Hepatocyte (in vitro differentiated cells): ENCODE measurements at regions not wholly inside any gene's neighbourhood (a gene's known extent, or its start where the extent isn't known, plus 50 kb on each side); places are given as distances from the start of the nearest gene placed in this dataset.

Experiments used
- DNase-seq: peaks from one replicate; pipeline ENCODE4 v3.0.0-alpha.2; 2016; ENCODE audit warnings: low spot score
- H2AFZ ChIP-seq: fragments of 200-600 bp; sonication (generic); 2 replicates; pipeline ENCODE4 v1.6.0; 2016; ENCODE audit warnings: antibody characterized with exemption, mild to moderate bottlenecking
- H3K27ac ChIP-seq: fragments of 200-600 bp; sonication (generic); 2 replicates; pipeline ENCODE4 v1.5.1; 2016; ENCODE audit warnings: mild to moderate bottlenecking
- H3K27me3 ChIP-seq: fragments of 200-600 bp; sonication (generic); 2 replicates; pipeline ENCODE4 v1.6.1; 2016
- H3K36me3 ChIP-seq: fragments of 200-600 bp; sonication (generic); replicated peaks from 2 replicates; pipeline ENCODE4 v1.5.1; 2016; ENCODE audit warnings: low read depth; ENCODE audit not compliant: insufficient read depth
- H3K4me1 ChIP-seq: fragments of 200-600 bp; sonication (generic); 2 replicates; pipeline ENCODE4 v1.5.1; 2016; ENCODE audit warnings: mild to moderate bottlenecking, moderate library complexity; ENCODE audit not compliant: insufficient read depth
- H3K4me2 ChIP-seq: fragments of 200-600 bp; sonication (generic); 2 replicates; pipeline ENCODE4 v1.6.0; 2016
- H3K4me3 ChIP-seq: fragments of 200-600 bp; sonication (generic); 2 replicates; pipeline ENCODE4 v1.5.1; 2016; ENCODE audit warnings: mild to moderate bottlenecking
- H3K79me2 ChIP-seq: fragments of 200-600 bp; sonication (generic); 2 replicates; pipeline ENCODE4 v1.6.0; 2017; ENCODE audit warnings: mild to moderate bottlenecking
- H3K9me2 ChIP-seq: fragments of 200-600 bp; sonication (generic); replicated peaks from 2 replicates; pipeline ENCODE4 v1.6.0; 2017; ENCODE audit warnings: mild to moderate bottlenecking; ENCODE audit not compliant: insufficient read depth
- H3K9me3 ChIP-seq: fragments of 200-600 bp; sonication (generic); 2 replicates; pipeline ENCODE4 v1.5.1; 2016; ENCODE audit warnings: low read depth, mild to moderate bottlenecking
- H4K20me1 ChIP-seq: fragments of 200-600 bp; sonication (generic); 2 replicates; pipeline ENCODE4 v1.6.0; 2016; ENCODE audit warnings: mild to moderate bottlenecking; ENCODE audit not compliant: insufficient read depth, poor library complexity, severe bottlenecking
- EZH2 ChIP-seq: fragments of 200-600 bp; sonication (generic); IDR thresholded peaks from 2 replicates; pipeline ENCODE4 v1.6.1; 2016; ENCODE audit warnings: antibody characterized with exemption, mild to moderate bottlenecking, borderline replicate concordance
- EZH2phosphoT487 ChIP-seq: fragments of 200-600 bp; sonication (generic); IDR thresholded peaks from one replicate; pipeline ENCODE4 v1.6.1; 2018; ENCODE audit warnings: antibody characterized with exemption, mild to moderate bottlenecking, low read depth, moderate library complexity; ENCODE audit not compliant: unreplicated experiment, severe bottlenecking
- WGBS: methylation state at CpG from one replicate; pipeline ENCODE4 v1.1.6; 2016; ENCODE audit warnings: low lambda C conversion rate; ENCODE audit errors: missing lambda C conversion rate; 5-methylcytosine and 5-hydroxymethylcytosine counted together
- TF ChIP-seq, protein P1 (sequence below): fragments of 200-600 bp; sonication (generic); IDR thresholded peaks from 2 replicates; pipeline ENCODE4 v1.5.1; 2016; ENCODE audit warnings: antibody characterized with exemption, mild to moderate bottlenecking; ENCODE audit not compliant: poor library complexity

DNA sequence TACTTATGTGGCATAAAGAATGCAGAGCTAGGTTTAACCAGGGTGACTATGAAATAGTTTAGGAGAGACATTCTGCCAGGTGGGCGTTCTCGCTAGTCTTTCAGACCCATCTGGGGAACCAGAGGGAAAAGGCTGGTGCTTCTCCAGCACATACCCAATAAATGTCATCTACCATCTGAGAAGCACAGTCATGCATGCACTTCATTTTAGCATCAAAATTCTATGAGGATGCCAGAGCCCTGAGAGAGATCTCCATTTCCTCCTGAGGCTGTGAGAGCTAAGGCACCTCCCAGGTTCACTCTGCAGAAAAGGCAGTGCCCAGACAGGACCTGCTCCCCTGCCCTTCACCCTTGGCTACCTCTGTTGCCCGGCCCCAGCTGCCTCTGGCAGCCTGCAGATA lies 196.2 kb upstream of the PRNP start:
- no peaks in the 10 kb centered on the region for H3K36me3 ChIP-seq
- DNase-seq, result no peak
- no peak overlapping the region for H3K4me3 ChIP-seq
- no peak overlapping the region for H2AFZ ChIP-seq
- no peak overlapping the region for H3K4me2 ChIP-seq
- H3K9me3 ChIP-seq, result no peaks in the 10 kb centered on the region
- TF ChIP-seq, protein P1, sequence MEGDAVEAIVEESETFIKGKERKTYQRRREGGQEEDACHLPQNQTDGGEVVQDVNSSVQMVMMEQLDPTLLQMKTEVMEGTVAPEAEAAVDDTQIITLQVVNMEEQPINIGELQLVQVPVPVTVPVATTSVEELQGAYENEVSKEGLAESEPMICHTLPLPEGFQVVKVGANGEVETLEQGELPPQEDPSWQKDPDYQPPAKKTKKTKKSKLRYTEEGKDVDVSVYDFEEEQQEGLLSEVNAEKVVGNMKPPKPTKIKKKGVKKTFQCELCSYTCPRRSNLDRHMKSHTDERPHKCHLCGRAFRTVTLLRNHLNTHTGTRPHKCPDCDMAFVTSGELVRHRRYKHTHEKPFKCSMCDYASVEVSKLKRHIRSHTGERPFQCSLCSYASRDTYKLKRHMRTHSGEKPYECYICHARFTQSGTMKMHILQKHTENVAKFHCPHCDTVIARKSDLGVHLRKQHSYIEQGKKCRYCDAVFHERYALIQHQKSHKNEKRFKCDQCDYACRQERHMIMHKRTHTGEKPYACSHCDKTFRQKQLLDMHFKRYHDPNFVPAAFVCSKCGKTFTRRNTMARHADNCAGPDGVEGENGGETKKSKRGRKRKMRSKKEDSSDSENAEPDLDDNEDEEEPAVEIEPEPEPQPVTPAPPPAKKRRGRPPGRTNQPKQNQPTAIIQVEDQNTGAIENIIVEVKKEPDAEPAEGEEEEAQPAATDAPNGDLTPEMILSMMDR, result no peak
- TF ChIP-seq EZH2phosphoT487 (no peak), EZH2 (no peak)
- H3K27ac ChIP-seq, result no peak overlapping the region
- no peaks in the 10 kb centered on the region for H3K79me2 ChIP-seq
- WGBS, result 92% methylated on average over 3 of the region's 3 CpGs
- H3K4me1 ChIP-seq, result no peaks in the 10 kb centered on the region
- no peaks in the 10 kb centered on the region for H4K20me1 ChIP-seq
- no peaks in the 10 kb centered on the region for H3K27me3 ChIP-seq
- H3K9me2 ChIP-seq, result no peaks in the 10 kb centered on the region

DNA sequence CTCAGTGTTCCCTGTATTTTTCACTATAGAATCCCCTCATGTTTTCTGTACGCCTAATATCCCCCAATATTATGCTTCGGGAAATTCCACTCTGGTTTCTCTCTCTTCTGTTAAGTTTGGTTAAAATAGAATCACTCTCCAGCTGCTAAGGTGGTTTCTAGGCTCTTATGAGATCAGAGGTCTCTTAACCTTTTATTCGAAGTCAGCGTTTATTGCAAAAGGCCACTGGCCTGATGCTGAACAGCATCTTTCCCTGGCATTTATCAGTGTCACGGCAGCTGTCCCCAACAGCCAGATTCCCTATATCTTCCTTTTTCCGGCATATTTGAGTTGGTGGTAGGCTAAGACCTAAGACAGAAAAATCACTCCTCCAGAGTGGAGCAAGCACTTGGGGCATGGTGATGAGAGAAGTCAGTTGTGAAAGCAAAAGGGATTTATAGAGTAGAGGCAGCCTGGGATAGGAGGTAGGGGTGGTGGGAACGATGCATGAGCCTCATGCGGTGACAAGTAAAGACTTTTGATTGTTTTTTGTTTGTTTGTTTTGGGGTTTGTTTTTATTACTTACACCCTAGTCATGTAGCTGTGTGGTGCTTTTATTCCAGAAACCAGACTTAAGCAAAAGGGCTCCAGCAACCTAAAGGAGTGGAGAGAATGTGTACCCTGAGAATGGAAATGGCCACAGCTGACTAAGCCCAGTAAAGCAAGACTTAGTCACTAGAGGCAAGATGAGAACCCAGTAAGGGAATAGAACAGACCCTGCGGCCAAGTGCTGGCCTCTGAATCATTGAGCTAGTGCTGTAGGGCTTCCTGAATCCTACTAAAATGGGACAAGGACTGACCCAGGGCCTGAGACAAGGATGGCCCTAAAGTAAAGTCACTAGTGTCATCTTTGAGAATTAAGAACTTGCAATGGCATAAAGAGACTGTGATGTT lies 197.6 kb upstream of the PRNP start:
- Histone ChIP-seq H3K4me1 (no peaks in the 10 kb centered on the region), H3K36me3 (no peaks in the 10 kb centered on the region), H3K9me3 (no peaks in the 10 kb centered on the region), H3K27me3 (no peaks in the 10 kb centered on the region), H2AFZ (no peak overlapping the region), H3K79me2 (no peaks in the 10 kb centered on the region), H3K27ac (no peak overlapping the region), H3K4me3 (no peak overlapping the region), H4K20me1 (no peaks in the 10 kb centered on the region), H3K9me2 (no peaks in the 10 kb centered on the region), H3K4me2 (no peak overlapping the region)
- TF ChIP-seq EZH2phosphoT487 (no peak), EZH2 (no peak)
- TF ChIP-seq, protein P1, result no peak
- DNase-seq, result no peak
- WGBS, result 77% methylated on average over 9 of the region's 9 CpGs

DNA sequence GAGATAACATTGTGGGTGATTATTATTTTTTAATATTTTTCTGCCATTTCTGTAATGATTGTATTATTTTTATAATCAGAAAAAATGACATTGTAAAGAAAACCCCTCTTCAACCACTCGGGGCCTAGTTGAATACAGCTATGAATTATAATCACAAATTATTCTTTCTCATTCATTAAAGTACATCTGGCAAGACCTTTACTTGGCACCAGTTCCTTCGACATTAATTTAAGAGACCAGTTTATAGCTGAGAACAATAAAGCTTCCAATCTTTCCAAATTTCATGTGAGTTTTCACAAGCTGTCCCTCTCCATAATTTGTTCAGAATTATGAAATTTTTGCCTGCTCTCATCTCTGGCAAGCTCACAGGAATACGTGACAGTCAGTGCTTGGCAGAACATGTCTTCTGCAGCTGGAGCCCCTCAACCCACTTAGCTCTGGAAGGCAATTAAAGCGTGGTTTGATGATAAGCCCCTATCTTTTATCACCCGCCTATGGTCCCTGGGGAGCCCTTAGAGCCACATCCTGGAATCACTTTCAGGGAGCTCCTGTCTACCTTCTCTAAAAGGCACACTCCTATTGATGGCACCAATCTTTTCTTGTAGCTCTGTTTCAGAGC lies 201.8 kb upstream of the PRNP start:
- WGBS, result 74% methylated on average over 5 of the region's 5 CpGs
- TF ChIP-seq EZH2 (no peak), EZH2phosphoT487 (no peak)
- TF ChIP-seq, protein P1, result no peak
- no peak overlapping the region for H2AFZ ChIP-seq
- H3K9me3 ChIP-seq, result no peaks in the 10 kb centered on the region
- H3K4me2 ChIP-seq, result no peak overlapping the region
- no peaks in the 10 kb centered on the region for H3K79me2 ChIP-seq
- no peaks in the 10 kb centered on the region for H3K36me3 ChIP-seq
- no peaks in the 10 kb centered on the region for H3K4me1 ChIP-seq
- no peak for DNase-seq
- no peaks in the 10 kb centered on the region for H4K20me1 ChIP-seq
- H3K27ac ChIP-seq, result no peak overlapping the region
- no peaks in the 10 kb centered on the region for H3K27me3 ChIP-seq
- H3K9me2 ChIP-seq, result no peaks in the 10 kb centered on the region
- no peak overlapping the region for H3K4me3 ChIP-seq
